Kidney epithelial cell (primary cell): ENCODE measurements at regions not wholly inside any gene's neighbourhood (a gene's known extent, or its start where the extent isn't known, plus 50 kb on each side); places are given as distances from the start of the nearest gene placed in this dataset.
A peak's percentile ranks its signal among the peaks of the same experiment; 100 is the strongest.
"Not testable (repeated sequence)": the region's sequence is repeated elsewhere in the genome, so short reads cannot be mapped to it uniquely, and the experiment has no call there.

ENCODE experiments used
- DNase-seq: peaks from one replicate; pipeline ENCODE4 v3.0.0-alpha.2; 2010; ENCODE audit warnings: low read depth
- H3K27me3 ChIP-seq: 2 replicates; pipeline ENCODE4 v1.6.0; 2011; ENCODE audit warnings: low read length; ENCODE audit not compliant: control insufficient read depth, insufficient read depth
- H3K36me3 ChIP-seq: 2 replicates; pipeline ENCODE4 v1.5.1; 2011; ENCODE audit warnings: low read length; ENCODE audit not compliant: control insufficient read depth, insufficient read depth
- H3K4me3 ChIP-seq: 2 replicates; pipeline ENCODE4 v1.5.1; 2011; ENCODE audit warnings: low read depth, mild to moderate bottlenecking, control low read depth, low read length
- TF ChIP-seq, protein P1 (sequence below): IDR thresholded peaks from 2 replicates; pipeline ENCODE4 v1.5.1; 2011; ENCODE audit warnings: mild to moderate bottlenecking, moderate library complexity, low read length, control low read depth, inconsistent platforms; ENCODE audit not compliant: insufficient read depth, poor library complexity, severe bottlenecking

GRCh38 chr4:77501851-77502250 is 103.8 kb upstream of the CXCL13 start:
- peak; percentile 42 for DNase-seq
- no peaks in the 10 kb centered on the region for H3K36me3 ChIP-seq
- no peak overlapping the region for H3K4me3 ChIP-seq
- TF ChIP-seq, protein P1, sequence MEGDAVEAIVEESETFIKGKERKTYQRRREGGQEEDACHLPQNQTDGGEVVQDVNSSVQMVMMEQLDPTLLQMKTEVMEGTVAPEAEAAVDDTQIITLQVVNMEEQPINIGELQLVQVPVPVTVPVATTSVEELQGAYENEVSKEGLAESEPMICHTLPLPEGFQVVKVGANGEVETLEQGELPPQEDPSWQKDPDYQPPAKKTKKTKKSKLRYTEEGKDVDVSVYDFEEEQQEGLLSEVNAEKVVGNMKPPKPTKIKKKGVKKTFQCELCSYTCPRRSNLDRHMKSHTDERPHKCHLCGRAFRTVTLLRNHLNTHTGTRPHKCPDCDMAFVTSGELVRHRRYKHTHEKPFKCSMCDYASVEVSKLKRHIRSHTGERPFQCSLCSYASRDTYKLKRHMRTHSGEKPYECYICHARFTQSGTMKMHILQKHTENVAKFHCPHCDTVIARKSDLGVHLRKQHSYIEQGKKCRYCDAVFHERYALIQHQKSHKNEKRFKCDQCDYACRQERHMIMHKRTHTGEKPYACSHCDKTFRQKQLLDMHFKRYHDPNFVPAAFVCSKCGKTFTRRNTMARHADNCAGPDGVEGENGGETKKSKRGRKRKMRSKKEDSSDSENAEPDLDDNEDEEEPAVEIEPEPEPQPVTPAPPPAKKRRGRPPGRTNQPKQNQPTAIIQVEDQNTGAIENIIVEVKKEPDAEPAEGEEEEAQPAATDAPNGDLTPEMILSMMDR, result no peak
- no peaks in the 10 kb centered on the region for H3K27me3 ChIP-seq

GRCh38 chr4:77504407-77504806 is 101.2 kb upstream of the CXCL13 start:
- no peak overlapping the region for H3K4me3 ChIP-seq
- H3K27me3 ChIP-seq, result no peaks in the 10 kb centered on the region
- TF ChIP-seq, protein P1, result no peak
- no peak for DNase-seq
- no peaks in the 10 kb centered on the region for H3K36me3 ChIP-seq

- Histone ChIP-seq H3K27me3 (no peaks in the 10 kb centered on the region), H3K4me3 (no peak overlapping the region)
These were observed 100.2 kb upstream of the CXCL13 start for GRCh38 chr4:77505275-77505957.

GRCh38 chr4:77505958-77506319 is 99.7 kb upstream of the CXCL13 start:
- DNase-seq, result no peak
- Histone ChIP-seq H3K36me3 (no peaks in the 10 kb centered on the region), H3K27me3 (no peaks in the 10 kb centered on the region), H3K4me3 (no peak overlapping the region)
- TF ChIP-seq, protein P1, result no peak

More at GRCh38 chr4:77505275-77505957, 100.2 kb upstream of the CXCL13 start:
- no peak for DNase-seq
- H3K36me3 ChIP-seq, result no peaks in the 10 kb centered on the region
- TF ChIP-seq, protein P1, result no peak

DNA sequence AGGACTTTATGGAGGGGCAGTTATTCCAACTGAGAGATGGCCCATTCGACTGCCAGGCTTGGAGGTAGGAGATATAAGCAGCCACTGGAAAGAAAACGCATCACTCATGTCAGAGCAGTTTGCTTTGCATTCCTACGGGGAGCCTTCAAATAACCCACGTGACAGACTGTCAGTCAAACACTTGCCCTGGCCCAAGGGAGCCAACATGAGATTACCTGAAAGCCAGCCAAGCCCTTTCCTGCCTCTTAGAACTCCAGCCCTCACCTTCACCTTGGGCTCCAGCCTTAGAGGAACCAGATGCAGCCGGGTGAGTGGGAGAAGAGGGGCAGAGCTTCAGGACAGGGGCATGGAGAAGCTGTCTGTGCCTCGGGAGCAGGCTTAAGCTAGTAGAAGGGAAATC is 95.3 kb upstream of the CXCL13 start:
- H3K36me3 ChIP-seq, result no peaks in the 10 kb centered on the region
- no peaks in the 10 kb centered on the region for H3K27me3 ChIP-seq
- TF ChIP-seq, protein P1, result no peak
- no peak for DNase-seq
- no peak overlapping the region for H3K4me3 ChIP-seq

- no peaks in the 10 kb centered on the region for H3K36me3 ChIP-seq
- TF ChIP-seq, protein P1, result no peak
- no peaks in the 10 kb centered on the region for H3K27me3 ChIP-seq
- H3K4me3 ChIP-seq, result no peak overlapping the region
- DNase-seq, result no peak
These were observed 80.1 kb upstream of the CXCL13 start for GRCh38 chr4:77525538-77525937.

DNA sequence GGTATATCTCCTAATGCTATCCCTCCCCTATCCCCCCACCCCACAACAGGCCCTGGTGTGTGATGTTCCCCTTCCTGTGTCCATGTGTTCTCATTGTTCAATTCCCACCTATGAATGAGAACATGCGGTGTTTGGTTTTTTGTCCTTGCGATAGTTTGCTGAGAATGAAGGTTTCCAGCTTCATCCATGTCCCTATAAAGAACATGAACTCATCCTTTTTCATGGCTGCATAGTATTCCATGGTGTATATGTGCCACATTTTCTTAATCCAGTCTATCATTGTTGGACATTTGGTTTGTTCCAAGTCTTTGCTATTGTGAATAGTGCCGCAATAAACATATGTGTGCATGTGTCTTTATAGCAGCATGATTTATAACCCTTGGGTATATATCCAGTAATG is 77.7 kb upstream of the CXCL13 start:
- H3K4me3 ChIP-seq, H3K27me3 ChIP-seq, DNase-seq, H3K36me3 ChIP-seq: not testable (repeated sequence)
